Colon (tissue), 2 donors: ENCODE measurements at regions not wholly inside any gene's neighbourhood (a gene's known extent, or its start where the extent isn't known, plus 50 kb on each side); places are given as distances from the start of the nearest gene placed in this dataset.

ENCODE experiments used
- FAIRE-seq: peaks from 2 replicates; lab custom pipeline; 2012; peaks lifted over from hg19 to GRCh38; lab: Jason Lieb, UNC
- donor health status: control.
- donor health status: control.

- FAIRE-seq, result no peak
Measured at GRCh38 chr1:56355422-56355821, 223.9 kb downstream of the PLPP3 start.

DNA sequence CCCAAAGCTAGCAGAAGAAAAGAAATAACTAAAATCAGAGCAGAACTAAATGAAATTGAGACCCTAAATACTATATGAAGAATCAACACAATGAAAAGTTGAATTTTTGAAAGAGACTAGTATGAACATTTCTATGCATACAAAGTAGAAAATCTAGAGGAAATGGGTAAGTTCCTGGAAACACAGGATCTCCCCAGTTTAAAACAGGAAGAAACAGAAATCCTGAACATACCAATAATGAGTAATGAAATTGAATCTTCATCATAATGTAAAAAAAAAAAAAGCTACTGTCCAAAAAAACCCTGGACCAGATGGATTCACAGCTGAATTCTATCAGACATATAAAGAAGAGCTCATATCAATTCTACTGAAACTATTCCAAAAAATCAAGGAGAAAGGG lies 233.5 kb downstream of the PLPP3 start:
- FAIRE-seq, result no peak

DNA sequence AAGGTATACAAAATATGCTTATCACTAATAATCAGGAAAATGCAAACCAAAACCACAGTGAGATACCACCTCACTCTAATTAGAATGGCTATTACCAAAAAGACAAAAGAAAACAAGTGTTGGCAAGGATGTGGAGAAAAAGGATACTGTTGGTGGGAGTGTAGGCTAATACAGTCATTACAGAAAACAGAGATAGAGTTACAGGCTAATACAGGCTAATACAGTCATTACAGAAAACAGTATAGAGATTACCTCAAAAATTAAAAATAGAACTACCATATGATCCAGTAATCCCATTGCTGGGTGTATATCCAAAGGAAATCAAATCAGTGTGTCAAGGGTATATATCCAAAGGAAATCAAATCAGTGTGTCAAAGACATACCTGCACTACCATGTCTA lies 238.4 kb downstream of the PLPP3 start:
- no peak for FAIRE-seq

DNA sequence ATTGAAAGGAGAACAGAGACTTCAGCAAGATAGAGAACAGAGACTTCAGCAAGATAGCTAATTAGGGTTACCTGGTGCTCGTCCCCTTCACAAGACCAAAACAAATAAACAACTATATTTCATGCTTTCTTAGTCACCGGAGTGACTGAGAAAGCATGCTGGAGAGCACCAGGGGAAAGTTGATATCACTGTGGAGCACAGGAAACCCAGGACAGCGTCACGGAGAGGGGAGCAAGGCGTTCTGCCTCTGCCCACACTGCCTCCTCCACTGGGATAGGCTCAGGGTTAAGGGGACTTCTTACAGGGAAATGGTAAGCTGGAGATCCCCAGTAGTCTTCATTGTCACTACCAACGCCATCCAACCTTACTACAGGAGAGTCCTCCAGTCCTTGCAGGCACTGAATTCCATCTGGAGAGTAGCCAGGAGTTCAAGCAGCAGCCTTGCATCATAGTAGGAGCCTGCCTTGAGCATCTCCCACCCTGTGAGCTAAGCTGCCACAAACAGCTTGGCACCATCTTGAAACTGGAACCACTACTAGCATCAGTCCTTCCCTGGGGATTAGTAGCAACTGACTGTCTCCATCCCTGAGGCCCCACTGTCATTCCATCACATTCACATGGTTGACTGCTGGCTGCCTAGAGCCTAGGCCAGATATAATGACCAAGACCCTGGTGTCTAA lies 239.4 kb downstream of the PLPP3 start:
- no peak for FAIRE-seq

DNA sequence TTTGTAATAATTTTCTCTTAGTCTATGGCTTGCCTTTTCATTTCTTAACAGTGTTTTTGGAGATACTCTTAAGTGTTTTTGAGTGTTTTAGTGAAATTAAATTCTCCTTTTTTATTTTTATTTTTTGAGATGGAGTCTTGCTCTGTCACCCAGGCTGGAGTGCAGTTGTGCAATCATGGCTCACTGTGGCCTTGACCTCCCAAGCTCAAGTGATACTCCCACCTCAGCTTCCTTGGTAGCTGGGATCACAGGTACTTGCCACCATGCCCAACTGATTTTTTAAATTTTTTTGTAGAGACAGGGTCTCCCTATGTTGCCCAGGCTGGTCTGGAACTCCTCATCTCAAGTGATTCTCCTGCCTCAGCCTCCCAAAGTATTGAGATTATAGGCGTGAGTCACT lies 240.3 kb downstream of the PLPP3 start:
- FAIRE-seq, result no peak

GRCh38 chr1:56336982-56337381 lies 242.4 kb downstream of the PLPP3 start:
- FAIRE-seq, result no peak

DNA sequence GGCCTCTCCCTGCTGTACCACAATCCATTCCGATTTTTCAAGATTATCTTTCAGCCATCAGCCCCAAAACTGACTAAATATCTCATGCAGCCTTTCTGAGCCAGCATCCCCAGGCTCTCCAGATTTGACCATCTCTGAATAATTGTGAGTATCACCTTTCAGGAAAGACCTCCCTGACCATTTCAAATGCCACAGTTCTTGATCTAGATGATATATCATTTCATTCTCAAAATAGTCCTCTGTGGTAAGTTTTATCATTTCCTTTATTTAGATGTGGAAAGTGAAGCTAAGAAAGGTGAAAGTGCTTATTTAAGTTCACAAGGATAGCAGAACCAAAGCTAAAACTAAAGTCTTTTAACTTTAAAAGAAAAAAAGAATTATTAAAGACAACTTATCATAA lies 244.0 kb downstream of the PLPP3 start:
- no peak for FAIRE-seq

DNA sequence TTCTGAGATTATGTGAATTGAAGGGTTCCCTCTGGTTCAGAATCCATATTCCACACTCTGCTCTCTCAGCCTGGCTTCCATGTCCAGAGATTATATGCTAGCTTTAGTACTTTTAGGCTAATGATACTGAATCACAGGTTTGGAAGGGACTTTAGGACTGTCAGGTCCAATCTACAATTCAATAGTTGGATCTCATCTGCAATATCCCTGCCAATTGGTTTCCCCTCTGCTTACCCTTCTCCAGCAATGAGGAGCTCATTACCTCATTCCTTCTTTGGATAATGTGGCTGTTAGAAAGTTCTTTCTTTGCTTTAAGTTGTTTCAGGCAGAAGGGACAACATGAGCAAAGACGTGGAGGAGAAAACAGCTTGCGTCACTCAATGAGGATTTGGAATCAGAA lies 245.3 kb downstream of the PLPP3 start:
- FAIRE-seq, result no peak

DNA sequence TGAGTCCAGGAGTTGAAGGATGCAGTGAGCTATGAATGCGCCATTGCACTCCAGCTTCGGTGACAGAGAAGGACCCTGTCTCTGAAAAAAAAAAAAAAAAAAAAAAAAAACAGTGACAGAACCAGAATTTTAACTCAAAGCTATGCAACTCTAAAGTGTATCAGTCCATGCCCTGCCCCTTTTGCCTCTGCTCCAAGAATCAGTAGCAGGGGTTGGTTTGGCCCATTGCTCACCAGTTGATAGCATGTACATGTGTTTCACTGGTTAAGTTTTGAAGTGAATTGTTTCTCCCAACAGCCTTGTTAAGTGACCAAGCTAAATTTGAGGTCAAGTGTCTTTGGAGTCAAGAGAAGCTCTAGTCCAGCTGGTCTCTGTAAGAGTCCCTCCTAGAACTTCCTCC lies 245.9 kb downstream of the PLPP3 start:
- no peak for FAIRE-seq

- no peak for FAIRE-seq
Measured at GRCh38 chr1:56331892-56332567, 247.3 kb downstream of the PLPP3 start.

- FAIRE-seq, result no peak
Measured at GRCh38 chr1:56331207-56331891, 248.0 kb downstream of the PLPP3 start.

DNA sequence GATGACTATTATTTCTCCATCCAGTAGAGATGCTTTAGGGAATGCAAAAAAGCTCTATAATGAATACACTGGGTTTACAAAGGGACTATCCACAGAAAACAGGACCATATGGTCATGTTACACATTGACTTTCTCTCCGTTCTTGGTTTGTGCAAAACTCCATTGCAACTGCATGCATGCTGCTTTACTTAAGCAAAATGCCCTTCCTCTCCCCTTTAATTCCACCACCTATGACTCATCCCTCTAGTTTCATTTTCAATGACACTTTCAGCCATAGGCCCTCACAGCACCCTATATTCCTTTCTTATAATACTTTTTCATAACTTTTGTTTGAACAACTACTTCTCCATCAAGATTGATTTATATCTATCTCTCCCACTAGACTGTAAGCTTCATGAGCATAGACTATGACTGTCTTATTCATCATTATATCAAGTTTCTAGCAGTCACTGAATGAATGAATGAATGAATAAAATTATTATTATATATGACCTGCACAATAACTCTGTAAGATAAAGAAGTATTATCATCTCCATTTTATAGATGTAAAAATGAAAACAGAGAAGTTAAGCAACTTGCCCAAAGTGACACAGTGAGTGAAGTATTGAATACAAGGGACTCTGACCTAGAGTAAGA lies 248.9 kb downstream of the PLPP3 start:
- FAIRE-seq, result no peak

DNA sequence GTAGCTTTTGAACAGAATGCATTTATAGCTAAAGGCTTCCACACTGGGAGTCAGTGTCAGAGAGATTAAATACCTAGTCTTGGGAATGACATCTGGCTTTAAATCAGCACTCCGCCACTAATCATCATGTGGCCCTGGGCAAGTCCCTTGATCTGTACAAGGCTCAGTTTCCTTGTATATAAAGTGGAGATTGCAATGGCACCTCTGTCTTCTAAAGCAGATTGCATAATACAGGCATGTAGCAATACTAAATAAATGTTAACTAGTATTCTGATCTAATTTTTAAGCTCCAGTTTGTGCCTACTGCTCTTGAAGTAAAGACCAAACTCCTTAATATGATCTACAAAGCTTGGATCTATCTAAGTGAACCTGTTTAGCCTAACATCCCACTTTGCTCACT lies 249.4 kb downstream of the PLPP3 start:
- no peak for FAIRE-seq

- FAIRE-seq, result no peak
Measured at GRCh38 chr1:56327195-56327594, 252.2 kb downstream of the PLPP3 start.

DNA sequence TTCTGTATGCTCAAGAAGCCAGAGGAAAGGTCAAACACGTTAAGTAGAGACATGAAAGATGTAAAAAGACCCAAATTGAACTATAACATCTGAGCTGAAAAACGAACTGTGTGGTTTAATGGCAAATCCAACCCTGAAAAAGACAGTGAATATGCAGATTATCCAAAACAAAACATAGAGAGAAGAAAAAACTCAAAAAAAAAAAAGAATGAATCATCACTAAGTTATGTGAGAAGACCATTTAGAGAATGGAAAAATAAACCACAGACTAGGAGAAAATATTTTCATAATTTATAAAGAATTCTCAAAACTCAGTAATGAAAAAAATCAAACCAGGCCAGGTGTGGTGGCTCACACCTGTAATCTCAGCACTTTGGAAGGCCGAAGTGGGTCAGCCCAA lies 253.3 kb downstream of the PLPP3 start:
- FAIRE-seq, result no peak

DNA sequence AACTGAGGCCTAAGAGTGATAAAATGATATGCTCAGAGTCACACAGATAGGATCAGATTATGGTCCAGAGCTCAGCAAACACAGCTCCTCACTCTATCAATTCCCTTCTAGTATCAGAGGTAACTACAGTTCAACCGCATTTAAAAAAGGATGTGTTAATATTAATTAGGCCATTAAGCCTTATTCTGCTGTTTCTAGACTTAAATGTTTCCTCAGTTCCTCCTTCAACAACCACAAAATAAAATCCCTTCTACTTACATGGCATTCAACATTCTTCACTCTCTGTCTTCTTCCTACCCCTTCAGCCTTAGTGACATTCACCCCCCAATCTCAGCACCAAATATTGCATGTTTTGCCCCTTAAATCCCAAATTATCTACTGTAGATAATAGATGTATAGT lies 254.9 kb downstream of the PLPP3 start:
- no peak for FAIRE-seq

GRCh38 chr1:56322211-56322610 lies 257.2 kb downstream of the PLPP3 start:
- FAIRE-seq, result no peak

- no peak for FAIRE-seq
Measured at GRCh38 chr1:56321150-56321490, 258.2 kb downstream of the PLPP3 start.

DNA sequence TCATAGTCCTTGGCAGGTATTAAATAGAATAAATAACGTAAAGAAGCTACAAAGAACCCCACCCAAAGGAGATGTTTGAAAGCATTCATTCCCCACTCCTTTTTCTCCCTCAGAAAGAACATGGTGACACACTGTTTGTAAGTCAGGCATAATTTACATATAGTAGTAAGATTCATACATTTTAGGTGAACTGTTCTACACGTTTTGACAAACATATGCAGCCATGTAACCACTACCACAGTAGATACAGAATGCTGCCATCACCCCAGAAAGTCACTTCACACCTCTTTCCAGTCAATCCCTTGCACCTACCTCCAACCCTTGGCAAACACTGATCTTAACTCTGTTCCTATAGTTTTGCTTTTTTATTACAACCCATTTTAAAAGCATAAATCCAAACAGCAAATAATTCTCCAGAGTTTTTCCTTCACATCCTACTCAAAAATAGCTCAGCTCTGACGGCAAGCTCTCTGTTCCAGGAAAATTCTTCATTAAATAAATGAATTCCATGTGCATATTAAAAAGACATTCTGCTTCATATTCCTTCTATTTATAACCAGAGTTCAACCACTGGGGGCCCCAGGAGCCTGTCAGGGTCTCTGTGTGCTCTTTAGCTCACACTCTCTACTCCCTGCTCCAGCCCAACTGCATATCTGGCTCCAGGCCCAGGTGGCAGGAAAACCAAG lies 258.8 kb downstream of the PLPP3 start:
- no peak for FAIRE-seq

DNA sequence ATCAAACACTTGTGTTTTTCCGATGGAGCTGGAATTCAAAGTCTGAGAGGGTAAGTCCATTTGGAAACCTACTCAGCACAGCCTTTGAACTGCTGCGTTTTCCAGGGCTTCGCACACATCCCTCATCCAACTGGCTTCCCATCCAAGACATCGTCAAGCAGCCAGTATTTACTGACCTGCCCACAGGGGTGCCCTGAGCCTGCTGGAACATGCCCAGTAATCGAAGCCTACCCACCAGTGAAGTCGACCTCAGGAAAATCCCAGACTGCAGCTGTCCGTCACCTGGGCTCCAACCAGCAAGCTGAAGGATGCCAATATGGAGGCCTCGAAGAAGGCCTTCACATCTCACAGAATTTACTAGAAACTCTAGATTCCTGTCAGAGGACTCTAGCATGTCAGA lies 261.6 kb downstream of the PLPP3 start:
- no peak for FAIRE-seq

DNA sequence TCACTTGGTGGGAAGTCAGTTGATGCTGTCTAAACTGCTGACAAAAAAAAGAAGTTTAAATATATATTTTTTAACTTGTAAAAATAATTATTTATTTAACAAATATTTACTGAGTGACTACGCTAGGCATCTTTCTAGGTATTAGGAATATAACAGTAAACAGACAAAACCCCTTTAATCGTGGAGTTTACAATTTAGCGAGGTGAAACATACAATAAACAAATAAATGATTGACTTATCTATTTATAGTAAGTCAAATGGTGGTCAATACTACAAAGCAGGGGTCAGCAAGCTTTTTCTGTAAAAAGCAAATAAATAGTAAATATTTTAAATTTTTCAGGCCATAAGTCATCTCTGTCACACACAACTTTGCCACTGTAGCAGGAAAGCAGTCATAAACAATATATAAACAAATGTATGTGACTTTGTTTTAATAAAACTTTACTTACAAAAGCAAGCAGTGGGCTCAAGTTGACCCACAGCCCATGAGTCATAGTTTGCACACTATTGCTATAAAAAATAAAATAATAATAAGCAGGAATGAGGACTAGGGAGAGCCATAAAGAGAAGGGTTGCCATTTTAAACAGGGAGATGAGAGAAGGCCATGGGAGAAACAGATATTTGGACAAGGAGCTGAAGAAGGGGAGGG lies 263.9 kb downstream of the PLPP3 start:
- no peak for FAIRE-seq

- FAIRE-seq, result no peak
Measured at GRCh38 chr1:56313560-56313959, 265.8 kb downstream of the PLPP3 start.
